GM21423 (cell line): ENCODE measurements at regions not wholly inside any gene's neighbourhood (a gene's known extent, or its start where the extent isn't known, plus 50 kb on each side); places are given as distances from the start of the nearest gene placed in this dataset.

ENCODE experiments used
- ATAC-seq: cut with Tn5 transposase; IDR thresholded peaks from one replicate; pipeline ENCODE4 v1.9.1; 2021; ENCODE audit warnings: mild to moderate bottlenecking, moderate library complexity; ENCODE audit not compliant: unreplicated experiment

- ATAC-seq, result no peak
Measured at GRCh38 chr14:99001241-99001640, 270.8 kb downstream of the BCL11B start.

DNA sequence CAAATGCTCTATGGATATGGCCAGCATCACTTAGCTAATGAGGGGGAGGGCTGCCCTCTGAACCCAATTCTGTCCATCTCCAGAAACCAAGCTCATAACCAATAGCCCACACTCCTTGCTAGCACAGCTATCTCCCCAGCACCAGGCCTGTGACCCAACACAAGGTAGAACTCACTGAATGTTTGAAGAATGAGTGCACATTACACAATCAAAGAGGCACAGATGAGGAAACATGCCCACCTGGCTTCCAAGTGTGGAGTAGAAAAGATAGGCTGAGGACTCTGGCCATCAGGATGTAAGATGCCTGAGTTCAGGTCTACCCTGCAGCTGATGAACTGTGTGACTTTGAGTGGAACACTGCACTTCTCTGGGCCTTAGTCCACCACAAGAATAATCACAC is 268.4 kb downstream of the BCL11B start:
- ATAC-seq, result no peak

DNA sequence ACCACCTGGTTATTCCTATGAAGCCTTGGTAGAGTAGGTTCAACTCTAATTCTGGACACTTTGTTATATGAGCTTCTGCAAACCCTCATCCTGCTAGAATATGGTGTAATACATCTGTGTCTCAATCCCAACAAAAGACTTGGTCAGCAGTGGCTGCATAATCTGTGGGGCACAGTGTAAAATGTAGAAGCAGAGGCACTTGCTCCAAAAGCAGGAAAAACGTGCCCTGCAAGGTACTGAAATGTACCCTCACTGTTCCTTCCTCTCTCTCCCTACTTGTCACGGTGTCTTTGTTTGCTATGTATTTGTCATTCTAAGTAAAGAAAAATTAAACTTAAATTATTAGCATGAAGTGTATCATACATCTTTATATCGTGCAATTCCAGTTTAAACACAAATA is 267.9 kb downstream of the BCL11B start:
- ATAC-seq, result no peak

DNA sequence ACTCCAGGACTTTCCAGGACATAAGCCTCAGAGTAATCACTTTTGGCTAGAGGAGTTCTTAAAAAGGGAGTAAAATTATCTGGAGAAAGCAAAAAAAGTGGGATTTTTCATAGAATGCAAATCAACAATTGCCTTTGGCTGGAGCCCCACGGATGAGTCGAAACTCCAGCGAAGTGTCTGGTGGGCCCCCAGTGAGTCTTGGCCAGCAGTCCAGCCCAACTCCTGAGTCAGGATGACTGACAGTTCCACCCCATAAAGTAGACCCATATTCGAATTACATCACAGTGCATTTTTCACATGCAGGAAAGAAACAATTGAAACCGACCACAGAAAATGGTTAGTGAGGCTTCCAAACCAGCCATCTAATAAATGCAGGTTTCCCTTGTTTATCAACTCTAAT is 265.7 kb downstream of the BCL11B start:
- no peak for ATAC-seq

DNA sequence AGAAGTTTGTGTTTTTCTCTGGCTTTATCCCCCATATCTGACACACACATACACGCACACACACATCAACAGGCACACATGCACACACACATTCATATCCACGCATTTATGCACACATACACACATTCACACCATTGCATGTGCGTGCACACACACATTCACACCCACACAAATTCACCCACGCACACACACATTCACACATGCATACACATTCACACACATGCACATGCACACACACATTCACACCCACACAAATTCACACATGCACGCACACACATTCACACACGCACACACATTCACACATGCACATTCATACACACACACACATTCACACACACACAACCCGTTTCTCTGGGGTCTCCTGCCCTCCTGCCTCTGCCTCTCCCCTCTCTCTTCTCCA is 264.2 kb downstream of the BCL11B start:
- ATAC-seq, result no peak

- no peak for ATAC-seq
Measured at GRCh38 chr14:99009871-99010270, 262.1 kb downstream of the BCL11B start.

GRCh38 chr14:99011385-99011784 is 260.6 kb downstream of the BCL11B start:
- no peak for ATAC-seq

DNA sequence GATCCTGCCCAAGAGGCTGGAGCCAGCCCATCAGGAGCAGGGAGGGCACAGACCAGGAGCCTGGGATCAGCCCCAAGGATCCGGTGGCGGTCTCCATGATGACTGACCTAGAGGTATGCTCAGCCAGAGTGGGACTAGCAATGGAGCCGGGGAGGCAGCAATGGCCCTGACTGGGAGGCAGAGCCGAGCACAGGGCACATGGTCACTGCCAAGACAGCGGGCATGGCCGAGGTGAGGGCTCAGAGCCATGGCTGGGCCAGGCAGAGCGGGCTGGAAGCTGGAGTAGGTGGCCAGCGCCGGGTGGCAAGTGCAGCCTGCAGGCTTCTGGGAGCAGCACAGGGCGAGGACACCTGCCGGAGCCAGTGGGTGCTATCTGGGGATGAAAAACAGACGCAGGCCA is 259.3 kb downstream of the BCL11B start:
- no peak for ATAC-seq

GRCh38 chr14:99015833-99016232 is 256.2 kb downstream of the BCL11B start:
- ATAC-seq, result no peak

DNA sequence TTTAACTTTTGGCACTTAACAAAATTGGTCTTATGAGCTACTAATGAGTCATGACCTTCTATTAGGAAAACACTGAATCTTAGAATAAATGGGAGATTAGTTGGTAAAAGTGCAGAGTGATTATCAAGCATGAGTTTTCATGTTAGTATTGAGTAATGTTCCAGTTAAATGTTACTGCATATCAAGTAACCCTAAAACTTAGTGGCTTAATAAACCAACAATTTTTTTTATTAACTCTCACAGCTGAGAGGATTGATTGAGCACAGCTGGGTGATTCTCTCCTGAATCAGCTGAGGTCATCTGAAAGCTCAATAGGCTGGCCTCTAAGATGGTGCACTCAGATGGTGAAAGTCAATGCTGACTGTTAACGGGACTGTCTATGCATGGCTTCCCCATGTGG is 248.6 kb downstream of the BCL11B start:
- no peak for ATAC-seq

GRCh38 chr14:99024926-99025325 is 247.1 kb downstream of the BCL11B start:
- ATAC-seq, result no peak

DNA sequence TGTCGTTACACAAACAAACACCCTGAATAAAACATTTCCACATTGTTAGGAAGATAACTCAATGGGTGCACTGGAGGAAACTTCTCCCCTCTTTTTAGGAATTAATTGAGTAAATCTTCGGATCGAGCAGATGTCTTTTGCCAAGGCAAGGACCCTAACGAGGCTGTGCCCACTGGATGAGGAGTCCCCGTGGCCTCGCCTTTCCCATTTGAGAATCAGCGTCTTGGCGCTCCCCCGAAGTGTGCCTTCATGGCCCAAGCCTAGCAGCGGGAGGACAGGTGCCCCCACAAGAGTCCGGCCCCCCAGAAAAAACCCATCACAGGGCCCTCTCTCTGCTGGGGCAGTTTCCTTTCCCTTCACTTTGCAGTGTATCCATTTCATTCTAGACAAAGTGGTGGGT is 246.6 kb downstream of the BCL11B start:
- ATAC-seq, result no peak

- ATAC-seq, result no peak
Measured at GRCh38 chr14:99026471-99026870, 245.5 kb downstream of the BCL11B start.

GRCh38 chr14:99028041-99028440 is 244.0 kb downstream of the BCL11B start:
- ATAC-seq, result no peak

DNA sequence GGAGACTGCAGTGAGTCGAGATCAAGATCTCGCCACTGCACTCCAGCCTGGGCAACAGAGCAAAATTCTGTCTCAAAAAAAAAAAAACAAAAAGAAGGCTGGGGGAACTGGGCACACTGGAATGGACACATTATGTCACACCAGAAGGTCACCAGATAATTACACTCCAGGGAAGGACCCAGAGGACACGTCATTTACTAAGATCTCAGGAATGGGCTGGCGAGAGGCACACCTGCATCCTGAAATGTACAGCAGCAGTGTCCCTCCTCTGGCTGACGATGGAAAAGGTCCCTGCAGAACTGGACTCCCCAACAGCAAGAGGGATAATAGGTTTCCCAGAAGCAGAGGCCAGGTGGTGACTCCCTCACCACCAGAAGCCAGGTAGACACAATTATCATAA is 243.5 kb downstream of the BCL11B start:
- no peak for ATAC-seq

GRCh38 chr14:99029145-99029915 is 242.7 kb downstream of the BCL11B start:
- no peak for ATAC-seq

- ATAC-seq, result no peak
Measured at GRCh38 chr14:99029916-99030305, 242.1 kb downstream of the BCL11B start.

DNA sequence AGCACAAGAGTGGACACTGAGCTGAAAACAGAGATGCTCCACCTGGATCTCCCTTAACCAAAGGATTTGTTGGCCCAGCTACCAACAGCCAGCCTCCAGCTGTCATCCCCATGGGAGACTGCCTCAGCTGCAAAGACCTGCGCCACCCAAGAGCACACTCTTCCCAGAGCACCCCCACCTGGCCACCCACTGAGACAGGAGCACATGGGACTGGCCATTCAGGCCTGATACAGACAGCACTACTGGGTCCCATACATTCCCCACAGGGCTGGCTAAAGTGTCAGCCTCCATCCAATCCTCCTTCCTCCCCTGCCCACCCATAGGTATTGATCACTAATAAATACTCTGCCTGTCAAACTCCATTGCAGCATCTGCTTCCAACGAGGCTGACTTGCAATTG is 241.5 kb downstream of the BCL11B start:
- ATAC-seq, result no peak

GRCh38 chr14:99032759-99033158 is 239.2 kb downstream of the BCL11B start:
- no peak for ATAC-seq

DNA sequence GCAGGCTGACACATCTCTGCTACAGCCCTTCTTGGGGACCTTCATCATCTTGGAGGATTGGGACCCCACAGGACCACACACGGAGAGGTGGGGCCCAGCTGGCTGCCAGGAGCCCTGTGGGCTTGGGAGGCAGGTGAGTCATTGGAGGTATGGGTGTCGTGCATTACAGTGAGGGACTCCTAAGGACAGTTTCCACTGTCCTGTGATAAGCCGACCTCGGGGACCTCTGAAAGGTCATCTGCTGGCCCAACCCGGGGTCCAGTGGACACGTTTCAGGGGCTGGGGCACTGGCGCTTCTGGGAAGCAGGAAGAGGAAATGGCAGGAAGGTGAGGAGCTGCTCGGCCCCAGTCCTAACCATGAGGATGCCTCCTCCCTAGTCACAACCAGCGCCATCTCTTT is 238.0 kb downstream of the BCL11B start:
- ATAC-seq, result no peak

DNA sequence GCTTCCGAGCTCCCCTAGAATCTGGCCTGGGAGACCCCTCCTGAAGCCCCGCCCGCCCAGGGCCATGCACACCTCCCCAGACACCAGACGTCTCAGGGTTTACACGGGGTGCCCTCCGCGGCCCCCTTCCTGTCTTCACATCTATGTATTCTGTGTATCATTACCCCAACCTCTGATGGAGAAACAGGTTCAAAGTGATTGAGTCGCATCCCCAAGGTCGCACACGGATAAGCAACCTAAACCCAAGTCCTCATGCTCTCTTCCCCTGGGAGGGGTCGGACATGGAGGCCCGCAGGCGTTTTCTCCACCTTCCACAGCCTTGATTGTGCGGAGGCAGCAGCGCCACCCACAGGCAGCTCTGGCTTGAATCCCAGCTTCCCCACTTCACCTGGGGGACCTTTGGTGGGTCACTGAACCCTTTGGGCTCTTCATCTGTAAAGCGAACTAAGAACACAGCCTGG is 237.3 kb downstream of the BCL11B start:
- no peak for ATAC-seq

- no peak for ATAC-seq
Measured at GRCh38 chr14:99035268-99035667, 236.7 kb downstream of the BCL11B start.
